ENCODE measurements at regions not wholly inside any gene's neighbourhood (a gene's known extent, or its start where the extent isn't known, plus 50 kb on each side); places are given as distances from the start of the nearest gene placed in this dataset.
A peak's percentile ranks its signal among the peaks of the same experiment; 100 is the strongest.

DNA sequence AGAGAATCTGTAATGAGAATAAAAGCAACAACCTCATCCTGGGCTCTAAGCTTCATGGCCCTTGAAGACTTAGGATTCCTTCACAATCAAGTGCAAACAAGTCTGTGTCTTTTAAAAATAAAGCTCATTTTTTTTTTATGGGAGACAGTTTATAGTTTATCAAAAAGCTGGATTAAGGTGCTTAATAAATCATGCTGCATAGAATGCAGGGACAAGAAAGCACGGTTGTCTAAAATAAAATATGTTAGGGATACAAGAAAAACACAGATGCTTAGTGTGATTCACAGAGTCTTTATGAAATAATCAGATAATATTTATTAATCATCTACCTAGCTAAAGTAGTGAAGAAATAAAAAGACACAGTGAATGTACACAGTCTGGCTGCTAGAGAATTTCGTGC is 2045.9 kb upstream of the WWC1 start:
- peaks cover 20% of the 10 kb centered on the region for H3K9me3 Mint-ChIP-seq (ENCODE audit: unreplicated experiment)
- intact Hi-C loops (cut with micrococcal nuclease): no loop called here
- ChIA-PET CTCF (interaction anchor here (0.5 to 1.3 kb wide), 3 partner anchors 13 to 253 kb away, joined by 3 to 4 read pairs (median 4); no protein-coding TSS in a partner anchor), POLR2A (interaction anchor here (0.7 kb wide), 1 partner anchor 14 kb away, joined by 3 read pairs; no protein-coding TSS in a partner anchor)
- DNase-seq (ENCODE audit: unreplicated experiment): no peak
- no peaks in the 10 kb centered on the region for H3K4me1 Mint-ChIP-seq (ENCODE audit: insufficient read depth, unreplicated experiment)
- no peaks in the 10 kb centered on the region for H3K36me3 Mint-ChIP-seq (ENCODE audit: insufficient read depth, unreplicated experiment)
- no peaks in the 10 kb centered on the region for H3K27me3 Mint-ChIP-seq (ENCODE audit: insufficient read depth, unreplicated experiment)
- H3K27ac Mint-ChIP-seq (ENCODE audit: low read depth, unreplicated experiment): no peak overlapping the region
- H3K4me3 Mint-ChIP-seq (ENCODE audit: unreplicated experiment): no peak overlapping the region
- TF ChIP-seq, protein P1, sequence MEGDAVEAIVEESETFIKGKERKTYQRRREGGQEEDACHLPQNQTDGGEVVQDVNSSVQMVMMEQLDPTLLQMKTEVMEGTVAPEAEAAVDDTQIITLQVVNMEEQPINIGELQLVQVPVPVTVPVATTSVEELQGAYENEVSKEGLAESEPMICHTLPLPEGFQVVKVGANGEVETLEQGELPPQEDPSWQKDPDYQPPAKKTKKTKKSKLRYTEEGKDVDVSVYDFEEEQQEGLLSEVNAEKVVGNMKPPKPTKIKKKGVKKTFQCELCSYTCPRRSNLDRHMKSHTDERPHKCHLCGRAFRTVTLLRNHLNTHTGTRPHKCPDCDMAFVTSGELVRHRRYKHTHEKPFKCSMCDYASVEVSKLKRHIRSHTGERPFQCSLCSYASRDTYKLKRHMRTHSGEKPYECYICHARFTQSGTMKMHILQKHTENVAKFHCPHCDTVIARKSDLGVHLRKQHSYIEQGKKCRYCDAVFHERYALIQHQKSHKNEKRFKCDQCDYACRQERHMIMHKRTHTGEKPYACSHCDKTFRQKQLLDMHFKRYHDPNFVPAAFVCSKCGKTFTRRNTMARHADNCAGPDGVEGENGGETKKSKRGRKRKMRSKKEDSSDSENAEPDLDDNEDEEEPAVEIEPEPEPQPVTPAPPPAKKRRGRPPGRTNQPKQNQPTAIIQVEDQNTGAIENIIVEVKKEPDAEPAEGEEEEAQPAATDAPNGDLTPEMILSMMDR (IDR thresholded peaks at IDR 0.05; ENCODE audit: unreplicated experiment): no peak
- BruUV-seq (replicated peaks): no TSS peak

DNA sequence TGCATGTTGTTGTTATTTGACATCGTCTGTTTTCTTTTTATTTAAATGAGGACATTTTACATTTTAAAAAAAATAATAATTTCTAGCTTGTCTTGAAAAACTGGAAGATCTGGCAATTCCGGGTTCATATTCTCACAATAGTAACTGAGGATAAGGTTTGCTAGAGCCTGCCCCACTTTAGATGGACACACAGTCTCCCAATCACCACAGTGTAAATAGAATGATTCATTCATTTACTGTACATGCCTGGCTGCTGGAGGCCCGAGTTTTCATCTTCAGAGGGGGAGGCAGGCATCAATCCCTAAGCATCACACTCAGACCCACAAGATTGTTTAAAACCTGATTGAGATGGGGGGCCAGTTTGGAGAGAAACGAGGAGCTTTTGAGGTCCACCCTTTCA is 2039.7 kb upstream of the WWC1 start:
- intact Hi-C loops (cut with micrococcal nuclease): no loop called here
- no peaks in the 10 kb centered on the region for H3K36me3 Mint-ChIP-seq (ENCODE audit: insufficient read depth, unreplicated experiment)
- BruUV-seq (replicated peaks): no TSS peak
- no peak overlapping the region for H3K27ac Mint-ChIP-seq (ENCODE audit: low read depth, unreplicated experiment)
- no peaks in the 10 kb centered on the region for H3K27me3 Mint-ChIP-seq (ENCODE audit: insufficient read depth, unreplicated experiment)
- peak; percentile 34 for DNase-seq (ENCODE audit: unreplicated experiment)
- H3K4me1 Mint-ChIP-seq (ENCODE audit: insufficient read depth, unreplicated experiment): no peaks in the 10 kb centered on the region
- H3K4me3 Mint-ChIP-seq (ENCODE audit: unreplicated experiment): no peak overlapping the region
- TF ChIP-seq, protein P1 (IDR thresholded peaks at IDR 0.05; ENCODE audit: unreplicated experiment): no peak
- peaks cover 7% of the 10 kb centered on the region for H3K9me3 Mint-ChIP-seq (ENCODE audit: unreplicated experiment)
- ChIA-PET POLR2A (no interaction called here), CTCF (no interaction called here)

DNA sequence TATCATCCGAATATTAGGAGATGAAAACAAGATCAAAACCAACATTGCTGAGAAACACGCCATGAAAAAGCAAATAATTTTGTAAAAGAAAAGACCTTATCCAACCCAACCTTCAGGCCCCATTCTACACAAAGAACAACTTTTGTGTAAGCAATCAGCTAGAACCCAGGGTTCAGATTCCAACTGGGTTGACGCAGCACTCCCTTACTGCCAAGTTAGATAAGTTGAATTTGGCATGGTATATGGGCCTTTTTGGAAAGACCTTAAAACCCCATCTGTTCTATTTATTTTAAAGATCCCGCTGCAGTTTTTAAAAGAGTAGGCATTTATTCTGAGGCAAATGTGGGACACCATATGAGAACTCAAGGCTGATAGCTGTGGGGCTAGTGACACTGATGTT is 2033.8 kb upstream of the WWC1 start:
- intact Hi-C loops (cut with micrococcal nuclease): no loop called here
- no peak overlapping the region for H3K4me3 Mint-ChIP-seq (ENCODE audit: unreplicated experiment)
- no peaks in the 10 kb centered on the region for H3K9me3 Mint-ChIP-seq (ENCODE audit: unreplicated experiment)
- no peaks in the 10 kb centered on the region for H3K36me3 Mint-ChIP-seq (ENCODE audit: insufficient read depth, unreplicated experiment)
- H3K4me1 Mint-ChIP-seq (ENCODE audit: insufficient read depth, unreplicated experiment): no peaks in the 10 kb centered on the region
- no peaks in the 10 kb centered on the region for H3K27me3 Mint-ChIP-seq (ENCODE audit: insufficient read depth, unreplicated experiment)
- TF ChIP-seq, protein P1 (IDR thresholded peaks at IDR 0.05; ENCODE audit: unreplicated experiment): no peak
- no peak overlapping the region for H3K27ac Mint-ChIP-seq (ENCODE audit: low read depth, unreplicated experiment)
- POLR2A ChIA-PET: no interaction called here
- CTCF ChIA-PET: interaction anchor here (0.5 to 1.2 kb wide), 3 partner anchors 12 to 271 kb away, joined by 3 to 4 read pairs (median 3); no protein-coding TSS in a partner anchor
- DNase-seq (ENCODE audit: unreplicated experiment): no peak
- no TSS peak for BruUV-seq (replicated peaks)

DNA sequence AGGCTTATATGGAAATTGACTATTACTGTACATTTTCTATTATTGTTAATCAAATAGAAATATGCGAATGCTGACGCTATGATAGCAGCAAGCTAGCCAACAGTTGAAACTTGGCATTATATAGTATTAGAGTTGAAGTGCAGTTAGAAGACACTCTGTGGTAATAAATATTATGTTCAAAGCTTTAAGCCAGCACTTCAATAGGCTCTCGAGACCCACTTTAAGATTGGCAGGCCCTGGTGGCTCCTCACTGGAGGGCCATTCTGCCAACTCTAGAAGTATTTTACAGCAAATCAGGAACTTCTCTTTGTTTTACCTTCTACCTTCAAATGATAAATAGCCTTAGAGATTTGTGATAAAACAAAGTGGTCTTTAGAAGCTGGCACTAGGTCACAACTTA is 2029.0 kb upstream of the WWC1 start:
- H3K4me3 Mint-ChIP-seq (ENCODE audit: unreplicated experiment): no peak overlapping the region
- H3K9me3 Mint-ChIP-seq (ENCODE audit: unreplicated experiment): no peaks in the 10 kb centered on the region
- POLR2A ChIA-PET: no interaction called here
- BruUV-seq (replicated peaks): no TSS peak
- intact Hi-C loops (cut with micrococcal nuclease): no loop called here
- CTCF ChIA-PET: interaction anchor here (0.6 to 0.9 kb wide), 4 partner anchors 17 to 652 kb away, joined by 3 to 4 read pairs (median 3); no protein-coding TSS in a partner anchor
- no peak for DNase-seq (ENCODE audit: unreplicated experiment)
- H3K27ac Mint-ChIP-seq (ENCODE audit: low read depth, unreplicated experiment): no peak overlapping the region
- no peaks in the 10 kb centered on the region for H3K27me3 Mint-ChIP-seq (ENCODE audit: insufficient read depth, unreplicated experiment)
- no peaks in the 10 kb centered on the region for H3K4me1 Mint-ChIP-seq (ENCODE audit: insufficient read depth, unreplicated experiment)
- TF ChIP-seq, protein P1 (IDR thresholded peaks at IDR 0.05; ENCODE audit: unreplicated experiment): no peak
- H3K36me3 Mint-ChIP-seq (ENCODE audit: insufficient read depth, unreplicated experiment): no peaks in the 10 kb centered on the region

Data from MCF 10A (cell line).